A549 (cell line): ENCODE measurements at regions not wholly inside any gene's neighbourhood (a gene's known extent, or its start where the extent isn't known, plus 50 kb on each side); places are given as distances from the start of the nearest gene placed in this dataset.

Experiments
- ATAC-seq, 2 experiments: fragments of 200-7000 bp in 1 of 2; fragments of >200 bp in 1 of 2; cut with Nextera tagmentation in 1 of 2; cut with Tn5 transposase in 1 of 2; 3 replicates each; pipeline versions ENCODE4 v1.8.0 to v1.9.1; 2018 to 2020; ENCODE audit warnings: mild to moderate bottlenecking in 1 of 2, moderate library complexity in 1 of 2
- CTCF ChIA-PET: fragments of 300-600 bp; sonication (Branson Sonifier 250); formaldehyde crosslinking; extraction: SDS; loops from one replicate; lab custom pipeline; 2021; ENCODE audit warnings: antibody characterized with exemption, inconsistent platforms; lab: Yijun Ruan, JAX
- POLR2A ChIA-PET: fragments of 350-600 bp; formaldehyde crosslinking; extraction: SDS; loops from one replicate; lab custom pipeline; 2021; ENCODE audit warnings: antibody characterized with exemption, inconsistent platforms; lab: Yijun Ruan, JAX
- DNase-seq, 2 experiments: peaks; one replicate each; pipeline versions ENCODE4 v3.0.0 to v3.0.0-alpha.2; 2011 to 2016; ENCODE audit warnings: low read depth in 1 of 2, low spot score in 1 of 2
- FAIRE-seq: peaks from 2 replicates; lab custom pipeline; 2011; peaks lifted over from hg19 to GRCh38; lab: Jason Lieb, UNC
- H3K27ac ChIP-seq, 2 experiments: fragments of >200 bp; sonication (Bioruptor Twin); formaldehyde crosslinking; 3 replicates each; pipeline ENCODE4 v1.5.1; 2016 to 2017
- H3K4me1 ChIP-seq: fragments of >200 bp; sonication (Bioruptor Twin); formaldehyde crosslinking; 3 replicates; pipeline ENCODE4 v1.6.1; 2016
- H3K4me2 ChIP-seq: fragments of >200 bp; sonication (Bioruptor Twin); formaldehyde crosslinking; 3 replicates; pipeline ENCODE4 v1.6.1; 2016
- H3K4me3 ChIP-seq: fragments of >200 bp; sonication (Bioruptor Twin); formaldehyde crosslinking; 3 replicates; pipeline ENCODE4 v1.5.1; 2016
- H3K9me3 ChIP-seq: fragments of >200 bp; sonication (Bioruptor Twin); formaldehyde crosslinking; 3 replicates; pipeline ENCODE4 v1.6.1; 2016
- BCL3 ChIP-seq: fragments of >200 bp; sonication (Bioruptor Twin); formaldehyde crosslinking; IDR thresholded peaks from 3 replicates; pipeline ENCODE4 v1.6.1; 2016
- BHLHE40 ChIP-seq: IDR thresholded peaks from 2 replicates; pipeline ENCODE4 v1.6.1; 2012; ENCODE audit warnings: low read depth, low read length, inconsistent platforms
- ESRRA ChIP-seq: fragments of 150-350 bp; IDR thresholded peaks from 2 replicates; pipeline ENCODE4 v1.6.1; 2014; ENCODE audit warnings: mild to moderate bottlenecking, low read length, borderline replicate concordance
- FOXS1 ChIP-seq: fragments of 250-450 bp; sonication (Bioruptor Pico); IDR thresholded peaks from 2 replicates; pipeline ENCODE4 v1.5.0; 2020; ENCODE audit warnings: mild to moderate bottlenecking, moderate library complexity
- HES2 ChIP-seq: fragments of >200 bp; sonication (Bioruptor Twin); formaldehyde crosslinking; IDR thresholded peaks from 2 replicates; pipeline ENCODE4 v1.6.1; 2016
- HMGXB4 ChIP-seq: fragments of 250-450 bp; sonication (Bioruptor Pico); IDR thresholded peaks from 2 replicates; pipeline ENCODE4 v1.5.0; 2021; ENCODE audit warnings: mild to moderate bottlenecking, moderate library complexity, borderline replicate concordance
- HOXA7 ChIP-seq: fragments of 250-450 bp; sonication (Bioruptor Pico); IDR thresholded peaks from 2 replicates; pipeline ENCODE4 v1.5.0; 2020; ENCODE audit warnings: mild to moderate bottlenecking, moderate library complexity
- HOXB13 ChIP-seq: fragments of 250-450 bp; sonication (Bioruptor Pico); IDR thresholded peaks from 2 replicates; pipeline ENCODE4 v1.5.0; 2020; ENCODE audit warnings: low read depth, mild to moderate bottlenecking, moderate library complexity
- HOXB5 ChIP-seq: fragments of 250-450 bp; sonication (Bioruptor Pico); IDR thresholded peaks from 2 replicates; pipeline ENCODE4 v1.5.0; 2020; ENCODE audit warnings: mild to moderate bottlenecking, moderate library complexity
- JUN ChIP-seq, 2 experiments: fragments of >200 bp; sonication (Bioruptor Twin); formaldehyde crosslinking; IDR thresholded peaks; 2 replicates in 1 of 2; 3 replicates in 1 of 2; pipeline ENCODE4 v1.6.1; 2016 to 2017
- JUNB ChIP-seq: fragments of >200 bp; sonication (Bioruptor Twin); formaldehyde crosslinking; IDR thresholded peaks from 2 replicates; pipeline ENCODE4 v1.6.1; 2016
- KDM5A ChIP-seq: fragments of 200-600 bp; sonication (generic); IDR thresholded peaks from 2 replicates; pipeline ENCODE4 v1.6.1; 2016; ENCODE audit warnings: antibody characterized with exemption, mild to moderate bottlenecking
- MAFK ChIP-seq: fragments of 450-650 bp; IDR thresholded peaks from 2 replicates; pipeline ENCODE4 v1.6.1; 2014; ENCODE audit not compliant: partially characterized antibody
- NFE2L2 ChIP-seq: fragments of 150-350 bp; conservative IDR thresholded peaks from 2 replicates; pipeline ENCODE4 v1.6.1; 2014; ENCODE audit warnings: low read length
- NPAS2 ChIP-seq: fragments of 250-450 bp; sonication (Bioruptor Pico); IDR thresholded peaks from 2 replicates; pipeline ENCODE4 v1.8.0; 2022; ENCODE audit warnings: mild to moderate bottlenecking, moderate library complexity, borderline replicate concordance
- NR3C1 ChIP-seq: fragments of >200 bp; sonication (Bioruptor Twin); formaldehyde crosslinking; IDR thresholded peaks from 3 replicates; pipeline ENCODE4 v1.6.1; 2017
- PBX3 ChIP-seq: IDR thresholded peaks from 2 replicates; pipeline ENCODE4 v1.6.1; 2012
- POLR2A ChIP-seq: IDR thresholded peaks from 2 replicates; pipeline ENCODE4 v1.6.1; 2012; ENCODE audit warnings: mild to moderate bottlenecking, low read length
- POLR2AphosphoS2 ChIP-seq: conservative IDR thresholded peaks from 2 replicates; pipeline ENCODE4 v1.6.1; 2012; ENCODE audit warnings: low read length, improper control_type of control experiment, inconsistent platforms
- RCOR1 ChIP-seq: fragments of 150-350 bp; IDR thresholded peaks from 2 replicates; pipeline ENCODE4 v1.6.1; 2014; ENCODE audit warnings: antibody characterized with exemption, low read length, low read depth
- REST ChIP-seq: fragments of 200-600 bp; sonication (generic); IDR thresholded peaks from 2 replicates; pipeline ENCODE4 v1.6.1; 2016; ENCODE audit warnings: antibody characterized with exemption, mild to moderate bottlenecking, moderate library complexity
- RNF2 ChIP-seq: fragments of 200-600 bp; sonication (generic); IDR thresholded peaks from 2 replicates; pipeline ENCODE4 v1.6.1; 2016; ENCODE audit warnings: low read depth, mild to moderate bottlenecking, antibody characterized with exemption, moderate library complexity, borderline replicate concordance
- SMC3 ChIP-seq: fragments of >200 bp; sonication (Bioruptor Twin); formaldehyde crosslinking; IDR thresholded peaks from 3 replicates; pipeline ENCODE4 v1.6.1; 2018; ENCODE audit warnings: inconsistent platforms
- SREBF2 ChIP-seq: fragments of 450-650 bp; IDR thresholded peaks from 2 replicates; pipeline ENCODE4 v1.6.1; 2014; ENCODE audit warnings: mild to moderate bottlenecking, moderate library complexity
- TFCP2L1 ChIP-seq: fragments of 250-450 bp; sonication (Bioruptor Pico); IDR thresholded peaks from 2 replicates; pipeline ENCODE4 v1.5.0; 2021; ENCODE audit warnings: mild to moderate bottlenecking
- USF2 ChIP-seq: fragments of 450-650 bp; IDR thresholded peaks from 2 replicates; pipeline ENCODE4 v1.6.1; 2014; ENCODE audit warnings: antibody characterized with exemption
- ZFP36 ChIP-seq: fragments of 450-650 bp; IDR thresholded peaks from 2 replicates; pipeline ENCODE4 v1.6.1; 2014; ENCODE audit warnings: borderline replicate concordance; ENCODE audit not compliant: partially characterized antibody
- WGBS: methylation state at CpG from one replicate; pipeline ENCODE4 v1.1.6; 2017; ENCODE audit errors: missing lambda C conversion rate; 5-methylcytosine and 5-hydroxymethylcytosine counted together

- ChIA-PET POLR2A (no interaction called here), CTCF (interaction anchor here (0.8 to 2.4 kb wide), 4 partner anchors 9 to 304 kb away, joined by 3 to 9 read pairs (median 6); partner anchors contain the start of gene EDN1)
- no peak overlapping the region for H3K4me3 ChIP-seq
- H3K27ac ChIP-seq, result peak overlapping the region; percentile 46 to 68; a peak in 5 of 6 replicates
- no peak for FAIRE-seq
- no peaks in the 10 kb centered on the region for H3K9me3 ChIP-seq
- no peak for DNase-seq
- H3K4me2 ChIP-seq, result no peak overlapping the region
- no peak for ATAC-seq
- TF ChIP-seq NPAS2, result no peak
- no peak for TF ChIP-seq HOXB13 (CRISPR knock-in tag)
- TF ChIP-seq HOXB5 (CRISPR knock-in tag), result no peak
- no peak for TF ChIP-seq RNF2
- TF ChIP-seq TFCP2L1 (CRISPR knock-in tag), result no peak
- no peak for TF ChIP-seq HES2
- no peak for TF ChIP-seq REST
- no peak for TF ChIP-seq BHLHE40
- TF ChIP-seq KDM5A, result no peak
- no peak for TF ChIP-seq FOXS1
- no peak for TF ChIP-seq NFE2L2
- no peak for TF ChIP-seq POLR2AphosphoS2
- no peak for TF ChIP-seq NR3C1
- no peak for TF ChIP-seq PBX3
- TF ChIP-seq JUN (IDR thresholded peaks at IDR 0.05), result no peak
- no peak for TF ChIP-seq MAFK
- no peak for TF ChIP-seq HMGXB4 (CRISPR knock-in tag)
- no peak for TF ChIP-seq JUNB
- TF ChIP-seq POLR2A, result no peak
- WGBS, result 92% methylated on average over 12 of the region's 12 CpGs
- H3K4me1 ChIP-seq, result peaks cover 35% of the 10 kb centered on the region
These were observed 122.6 kb upstream of the PHACTR1 start for GRCh38 chr6:12593771-12594529.

GRCh38 chr6:12594530-12594893, 122.1 kb upstream of the PHACTR1 start:
- Histone ChIP-seq H3K4me2 (no peak overlapping the region), H3K4me3 (no peak overlapping the region), H3K27ac (peak overlapping the region; percentile 46 to 68), H3K4me1 (peaks cover 35% of the 10 kb centered on the region), H3K9me3 (no peaks in the 10 kb centered on the region)
- FAIRE-seq (no peak), DNase-seq (no peak), ATAC-seq (no peak)
- CTCF ChIA-PET, result interaction anchor here (1.2 to 2.4 kb wide), 3 partner anchors 9 to 305 kb away, joined by 4 to 9 read pairs (median 7); partner anchors contain the start of gene EDN1
- WGBS, result 93% methylated on average over 3 of the region's 3 CpGs
- POLR2A ChIA-PET, result interaction anchor here (0.6 kb wide), 1 partner anchor 300 kb away, joined by 3 read pairs; no protein-coding TSS in a partner anchor
- TF ChIP-seq BCL3 (no peak), HMGXB4 (CRISPR knock-in tag) (no peak), JUN (IDR thresholded peaks at IDR 0.05) (no peak), SREBF2 (no peak), HOXA7 (no peak), ESRRA (no peak), HES2 (no peak), USF2 (no peak), TFCP2L1 (CRISPR knock-in tag) (no peak), ZFP36 (no peak), RNF2 (no peak), SMC3 (no peak), RCOR1 (no peak)
